ENCODE measurements at regions not wholly inside any gene's neighbourhood (a gene's known extent, or its start where the extent isn't known, plus 50 kb on each side); places are given as distances from the start of the nearest gene placed in this dataset.

DNA sequence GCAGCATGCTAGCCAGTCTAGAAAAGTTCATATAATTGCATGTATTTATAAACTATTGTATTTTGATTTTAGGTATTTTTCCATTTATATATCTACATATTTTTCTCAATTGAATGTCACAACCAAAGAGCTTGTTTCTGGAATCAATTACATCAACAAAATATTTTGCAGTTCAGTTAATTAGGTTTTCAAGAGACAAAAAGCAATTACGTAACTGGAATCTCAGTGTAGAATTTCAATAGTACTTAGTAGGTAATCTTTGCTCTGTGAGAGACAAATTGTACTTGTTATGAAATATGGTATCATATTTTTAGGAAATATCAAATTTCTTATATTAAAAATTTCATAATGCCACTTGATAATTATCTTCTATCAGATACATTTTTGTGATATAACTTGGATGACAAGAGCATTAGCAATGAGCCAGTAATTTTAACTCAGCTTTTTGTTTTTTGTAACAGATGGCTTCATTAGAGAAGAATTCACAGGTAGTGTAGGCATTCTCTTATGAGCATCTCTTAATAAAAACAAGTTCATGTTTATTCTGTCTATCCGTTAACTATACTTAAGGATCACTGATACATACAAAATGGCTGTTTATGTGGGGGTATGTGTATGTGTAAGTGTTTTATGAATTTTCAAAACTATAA is 774.7 kb downstream of the C12orf50 start:
- H3K4me3 ChIP-seq (ENCODE audit: insufficient read depth, low read depth, low read length): no peak overlapping the region
- WGBS, 2 experiments: 86 to 100% methylated on average over 1 of the region's 2 CpGs
- no peaks in the 10 kb centered on the region for H3K9me3 ChIP-seq (ENCODE audit: control insufficient read depth, low read length)
- H3K4me1 ChIP-seq (ENCODE audit: control insufficient read depth, insufficient read depth, low read length): no peaks in the 10 kb centered on the region
- H3K27me3 ChIP-seq (ENCODE audit: control insufficient read depth, insufficient read depth, low read length, poor library complexity, severe bottlenecking): no peaks in the 10 kb centered on the region
- no peak overlapping the region for H3K27ac ChIP-seq (ENCODE audit: insufficient read depth, low read depth, low read length, poor library complexity, severe bottlenecking)
- H3K36me3 ChIP-seq (ENCODE audit: control insufficient read depth, insufficient read depth, low read length): no peaks in the 10 kb centered on the region

DNA sequence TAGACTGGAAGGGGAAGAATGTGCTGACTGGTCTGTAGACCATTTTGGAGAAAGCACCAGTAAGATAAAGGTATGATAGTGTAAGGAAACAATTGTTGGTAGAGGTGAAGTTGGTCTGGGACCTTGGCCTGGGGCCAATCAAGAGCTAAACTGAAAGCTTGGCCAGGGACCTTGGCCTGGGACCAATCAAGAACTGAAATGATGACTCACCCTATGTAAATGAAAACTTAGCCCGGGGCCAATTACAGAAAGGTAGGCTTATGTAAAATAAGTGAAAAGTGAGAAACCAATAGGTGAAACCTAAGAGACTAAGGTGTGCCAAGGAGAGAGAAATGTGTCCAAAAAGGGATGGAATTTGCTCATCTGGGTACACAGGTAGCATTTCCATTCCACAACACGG is 776.0 kb downstream of the C12orf50 start:
- WGBS, 2 experiments: 92 to 97% methylated on average over 2 of the region's 2 CpGs
- Histone ChIP-seq H3K36me3 (ENCODE audit: control insufficient read depth, insufficient read depth, low read length) (no peaks in the 10 kb centered on the region), H3K9me3 (ENCODE audit: control insufficient read depth, low read length) (no peaks in the 10 kb centered on the region), H3K4me3 (ENCODE audit: insufficient read depth, low read depth, low read length) (no peak overlapping the region), H3K27me3 (ENCODE audit: control insufficient read depth, insufficient read depth, low read length, poor library complexity, severe bottlenecking) (no peaks in the 10 kb centered on the region), H3K27ac (ENCODE audit: insufficient read depth, low read depth, low read length, poor library complexity, severe bottlenecking) (no peak overlapping the region), H3K4me1 (ENCODE audit: control insufficient read depth, insufficient read depth, low read length) (no peaks in the 10 kb centered on the region)

DNA sequence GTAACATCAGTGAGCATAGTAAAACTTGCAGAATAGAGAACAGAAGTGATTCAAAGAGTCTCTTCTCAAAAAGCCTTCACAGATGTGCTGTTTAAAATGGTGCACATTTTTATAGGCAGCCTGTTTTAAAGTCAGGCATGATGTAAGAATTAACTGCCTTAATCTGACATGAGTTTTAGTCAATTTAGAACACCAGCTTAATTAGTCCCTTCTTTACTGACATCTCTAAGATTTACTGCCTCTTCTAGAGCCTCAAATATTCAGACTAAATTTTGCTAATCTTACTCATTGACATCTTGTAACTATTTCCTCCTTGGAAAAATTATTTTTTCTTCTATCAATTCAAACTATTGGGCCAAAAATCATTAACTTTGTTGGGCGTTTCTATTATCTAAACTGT is 782.5 kb downstream of the C12orf50 start:
- H3K4me3 ChIP-seq (ENCODE audit: insufficient read depth, low read depth, low read length): no peak overlapping the region
- H3K36me3 ChIP-seq (ENCODE audit: control insufficient read depth, insufficient read depth, low read length): no peaks in the 10 kb centered on the region
- H3K4me1 ChIP-seq (ENCODE audit: control insufficient read depth, insufficient read depth, low read length): no peaks in the 10 kb centered on the region
- no peaks in the 10 kb centered on the region for H3K27me3 ChIP-seq (ENCODE audit: control insufficient read depth, insufficient read depth, low read length, poor library complexity, severe bottlenecking)
- no peak overlapping the region for H3K27ac ChIP-seq (ENCODE audit: insufficient read depth, low read depth, low read length, poor library complexity, severe bottlenecking)
- no peaks in the 10 kb centered on the region for H3K9me3 ChIP-seq (ENCODE audit: control insufficient read depth, low read length)
- WGBS, 2 experiments: 89 to 90% methylated on average over 1 of the region's 1 CpG

DNA sequence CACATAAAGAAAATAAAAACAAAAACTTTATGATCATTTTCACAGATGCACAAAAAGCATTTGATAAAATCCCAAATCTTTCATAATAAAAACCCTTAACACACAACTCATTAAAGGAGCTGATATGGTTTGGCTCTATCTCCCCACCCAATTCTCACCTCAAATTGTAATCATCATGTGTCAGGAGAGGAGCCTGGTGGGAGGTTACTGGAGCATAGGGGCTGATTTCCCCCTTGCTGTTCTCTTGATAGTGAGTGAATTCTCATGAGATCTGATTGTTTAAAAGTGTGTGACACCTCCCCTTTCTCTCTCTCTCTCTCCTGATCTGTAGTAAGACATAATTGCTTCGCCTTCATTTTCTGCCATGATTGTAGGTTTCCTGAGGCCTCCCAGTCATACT is 790.7 kb downstream of the C12orf50 start:
- H3K27me3 ChIP-seq (ENCODE audit: control insufficient read depth, insufficient read depth, low read length, poor library complexity, severe bottlenecking): no peaks in the 10 kb centered on the region
- no peak overlapping the region for H3K27ac ChIP-seq (ENCODE audit: insufficient read depth, low read depth, low read length, poor library complexity, severe bottlenecking)
- WGBS, 2 experiments: 90 to 96% methylated on average over 1 of the region's 1 CpG

DNA sequence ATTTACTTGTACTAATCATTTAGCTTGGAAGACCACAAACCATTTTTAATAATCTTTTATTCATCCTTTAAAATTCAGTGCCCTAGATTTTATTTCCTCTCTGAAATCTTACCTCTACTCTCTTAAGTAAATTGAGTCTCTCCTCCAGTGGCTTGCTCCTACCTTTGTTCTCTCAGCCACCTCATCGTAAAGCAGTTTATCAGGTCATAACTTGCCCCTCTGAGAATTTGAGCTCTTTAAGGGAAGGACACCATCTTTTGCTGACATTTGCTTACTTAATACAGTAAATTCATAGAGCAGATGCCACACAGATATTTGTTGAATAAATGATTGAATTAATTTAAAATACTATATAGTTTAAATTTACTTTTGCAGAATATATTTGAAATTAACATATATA is 794.3 kb downstream of the C12orf50 start:
- no peaks in the 10 kb centered on the region for H3K4me1 ChIP-seq (ENCODE audit: control insufficient read depth, insufficient read depth, low read length)
- H3K4me3 ChIP-seq (ENCODE audit: insufficient read depth, low read depth, low read length): no peak overlapping the region
- H3K36me3 ChIP-seq (ENCODE audit: control insufficient read depth, insufficient read depth, low read length): no peaks in the 10 kb centered on the region
- H3K27ac ChIP-seq (ENCODE audit: insufficient read depth, low read depth, low read length, poor library complexity, severe bottlenecking): no peak overlapping the region
- no peaks in the 10 kb centered on the region for H3K9me3 ChIP-seq (ENCODE audit: control insufficient read depth, low read length)
- no peaks in the 10 kb centered on the region for H3K27me3 ChIP-seq (ENCODE audit: control insufficient read depth, insufficient read depth, low read length, poor library complexity, severe bottlenecking)
- 90 to 100% methylated on average over 1 of the region's 1 CpG for WGBS, 2 experiments

More for the DNA sequence above, 790.7 kb downstream of the C12orf50 start:
- H3K36me3 ChIP-seq (ENCODE audit: control insufficient read depth, insufficient read depth, low read length): no peaks in the 10 kb centered on the region
- H3K9me3 ChIP-seq (ENCODE audit: control insufficient read depth, low read length): no peaks in the 10 kb centered on the region
- no peak overlapping the region for H3K4me3 ChIP-seq (ENCODE audit: insufficient read depth, low read depth, low read length)
- no peaks in the 10 kb centered on the region for H3K4me1 ChIP-seq (ENCODE audit: control insufficient read depth, insufficient read depth, low read length)

DNA sequence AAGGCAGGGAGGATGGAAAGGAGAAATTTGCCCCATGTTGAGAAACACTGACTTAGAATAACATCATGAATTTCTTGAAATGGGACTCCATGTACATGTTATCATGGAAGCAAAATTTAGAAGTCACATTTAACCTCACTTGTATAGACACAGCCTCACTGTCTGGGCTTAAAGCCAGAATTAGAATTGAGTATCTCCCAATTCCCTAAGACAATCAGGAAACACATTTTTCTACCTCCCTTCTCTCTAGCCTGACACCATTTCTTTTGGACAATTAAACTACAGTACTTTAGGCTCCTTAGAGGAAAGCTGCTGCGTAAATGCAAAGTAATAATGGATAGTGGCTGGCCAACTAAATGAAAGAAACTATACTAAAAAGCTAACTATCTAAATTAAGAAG is 795.5 kb downstream of the C12orf50 start:
- Histone ChIP-seq H3K9me3 (ENCODE audit: control insufficient read depth, low read length) (no peaks in the 10 kb centered on the region), H3K36me3 (ENCODE audit: control insufficient read depth, insufficient read depth, low read length) (no peaks in the 10 kb centered on the region), H3K27ac (ENCODE audit: insufficient read depth, low read depth, low read length, poor library complexity, severe bottlenecking) (no peak overlapping the region), H3K4me1 (ENCODE audit: control insufficient read depth, insufficient read depth, low read length) (no peaks in the 10 kb centered on the region), H3K4me3 (ENCODE audit: insufficient read depth, low read depth, low read length) (no peak overlapping the region), H3K27me3 (ENCODE audit: control insufficient read depth, insufficient read depth, low read length, poor library complexity, severe bottlenecking) (no peaks in the 10 kb centered on the region)
- no CpG with 5 or more reads among the region's 1 CpG for WGBS, 2 experiments

DNA sequence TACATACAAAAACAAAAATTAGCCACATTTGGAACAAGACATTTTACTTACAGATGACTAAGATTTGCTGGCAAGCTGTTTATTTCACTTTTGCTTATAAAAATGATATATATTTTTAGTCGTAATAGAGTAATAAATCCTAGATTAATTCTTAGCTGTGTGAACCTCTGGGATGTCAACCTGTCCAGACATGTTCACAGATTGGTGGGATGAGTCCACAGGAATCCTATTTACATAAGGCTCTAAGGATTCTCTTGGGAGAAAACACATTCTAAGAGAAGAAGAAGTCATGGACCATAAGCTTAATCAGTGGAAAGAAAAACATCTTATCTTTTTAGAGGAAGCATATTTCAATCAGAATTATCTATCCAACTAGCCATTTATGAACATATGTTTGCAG is 797.4 kb downstream of the C12orf50 start:
- Histone ChIP-seq H3K27ac (ENCODE audit: insufficient read depth, low read depth, low read length, poor library complexity, severe bottlenecking) (no peak overlapping the region), H3K9me3 (ENCODE audit: control insufficient read depth, low read length) (no peaks in the 10 kb centered on the region), H3K27me3 (ENCODE audit: control insufficient read depth, insufficient read depth, low read length, poor library complexity, severe bottlenecking) (no peaks in the 10 kb centered on the region), H3K36me3 (ENCODE audit: control insufficient read depth, insufficient read depth, low read length) (no peaks in the 10 kb centered on the region), H3K4me1 (ENCODE audit: control insufficient read depth, insufficient read depth, low read length) (no peaks in the 10 kb centered on the region), H3K4me3 (ENCODE audit: insufficient read depth, low read depth, low read length) (no peak overlapping the region)
- 92% methylated on average over 1 of the region's 1 CpG; no CpG with 5 or more reads in 1 of the 2 experiments for WGBS, 2 experiments

DNA sequence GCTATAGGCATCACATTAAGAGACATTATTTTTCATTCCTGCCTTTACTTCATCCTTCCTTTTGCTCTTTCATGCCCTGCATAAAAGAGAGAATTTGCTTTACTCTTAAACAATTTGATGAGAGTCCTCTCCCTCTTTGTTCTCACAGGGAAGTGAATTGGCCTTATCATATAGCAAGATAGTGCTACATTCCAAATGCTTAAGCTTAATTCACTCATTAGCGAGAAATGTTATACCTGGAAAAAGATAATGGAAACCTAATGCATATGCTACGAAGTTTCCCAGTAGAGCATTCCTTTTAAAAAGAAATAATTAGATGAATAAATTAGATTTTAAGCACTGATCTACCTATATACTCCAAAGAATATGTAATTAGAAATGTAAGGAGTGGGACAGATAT is 798.8 kb downstream of the C12orf50 start:
- Histone ChIP-seq H3K9me3 (ENCODE audit: control insufficient read depth, low read length) (no peaks in the 10 kb centered on the region), H3K4me3 (ENCODE audit: insufficient read depth, low read depth, low read length) (no peak overlapping the region), H3K36me3 (ENCODE audit: control insufficient read depth, insufficient read depth, low read length) (no peaks in the 10 kb centered on the region), H3K4me1 (ENCODE audit: control insufficient read depth, insufficient read depth, low read length) (no peaks in the 10 kb centered on the region), H3K27ac (ENCODE audit: insufficient read depth, low read depth, low read length, poor library complexity, severe bottlenecking) (no peak overlapping the region), H3K27me3 (ENCODE audit: control insufficient read depth, insufficient read depth, low read length, poor library complexity, severe bottlenecking) (no peaks in the 10 kb centered on the region)
- 100% methylated on average over 1 of the region's 2 CpGs for WGBS, 2 experiments

DNA sequence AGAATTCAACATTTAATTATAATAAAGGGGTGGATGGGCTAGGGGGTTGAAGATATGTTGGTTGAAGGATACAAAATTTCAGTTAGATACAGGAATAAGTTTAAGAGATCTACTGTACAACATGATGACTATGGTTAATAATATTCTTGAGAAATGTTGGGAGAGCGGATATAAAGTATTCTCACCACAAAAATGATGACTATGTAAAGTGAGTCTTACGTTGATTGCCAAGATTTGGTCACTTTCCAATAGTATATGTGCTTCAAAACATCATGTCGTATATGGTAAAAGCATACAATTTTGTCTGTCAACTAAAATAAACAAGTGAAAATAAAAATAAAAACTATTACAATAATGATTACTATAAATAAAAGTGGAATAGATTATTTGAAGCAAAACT is 802.0 kb downstream of the C12orf50 start:
- H3K27ac ChIP-seq (ENCODE audit: insufficient read depth, low read depth, low read length, poor library complexity, severe bottlenecking): no peak overlapping the region
- H3K27me3 ChIP-seq (ENCODE audit: control insufficient read depth, insufficient read depth, low read length, poor library complexity, severe bottlenecking): no peaks in the 10 kb centered on the region
- no peaks in the 10 kb centered on the region for H3K4me1 ChIP-seq (ENCODE audit: control insufficient read depth, insufficient read depth, low read length)
- H3K9me3 ChIP-seq (ENCODE audit: control insufficient read depth, low read length): no peaks in the 10 kb centered on the region
- no peak overlapping the region for H3K4me3 ChIP-seq (ENCODE audit: insufficient read depth, low read depth, low read length)
- H3K36me3 ChIP-seq (ENCODE audit: control insufficient read depth, insufficient read depth, low read length): no peaks in the 10 kb centered on the region
- WGBS, 2 experiments: 100% methylated on average over 2 of the region's 3 CpGs

DNA sequence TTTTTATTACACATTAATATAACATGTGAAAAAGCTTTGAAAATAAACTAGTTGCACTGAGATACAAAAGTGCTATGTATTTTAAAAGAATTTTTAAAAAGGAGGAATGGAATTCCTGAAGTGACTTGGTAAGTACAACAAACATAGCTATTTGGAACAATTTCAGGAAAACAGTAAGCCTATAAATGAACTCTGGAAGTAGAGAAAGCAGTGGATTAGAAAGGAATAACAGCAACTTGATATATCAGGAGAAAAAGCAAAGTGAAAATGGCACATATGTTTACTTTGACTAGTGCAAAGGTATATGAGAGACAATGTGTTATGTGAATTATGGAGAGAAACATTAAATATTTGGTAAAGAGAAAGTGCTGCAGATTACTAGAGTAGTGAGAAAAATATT is 811.7 kb downstream of the C12orf50 start:
- H3K9me3 ChIP-seq (ENCODE audit: control insufficient read depth, low read length): no peaks in the 10 kb centered on the region
- H3K36me3 ChIP-seq (ENCODE audit: control insufficient read depth, insufficient read depth, low read length): no peaks in the 10 kb centered on the region
- H3K27me3 ChIP-seq (ENCODE audit: control insufficient read depth, insufficient read depth, low read length, poor library complexity, severe bottlenecking): no peaks in the 10 kb centered on the region
- H3K4me3 ChIP-seq (ENCODE audit: insufficient read depth, low read depth, low read length): no peak overlapping the region
- no peaks in the 10 kb centered on the region for H3K4me1 ChIP-seq (ENCODE audit: control insufficient read depth, insufficient read depth, low read length)
- no peak overlapping the region for H3K27ac ChIP-seq (ENCODE audit: insufficient read depth, low read depth, low read length, poor library complexity, severe bottlenecking)

DNA sequence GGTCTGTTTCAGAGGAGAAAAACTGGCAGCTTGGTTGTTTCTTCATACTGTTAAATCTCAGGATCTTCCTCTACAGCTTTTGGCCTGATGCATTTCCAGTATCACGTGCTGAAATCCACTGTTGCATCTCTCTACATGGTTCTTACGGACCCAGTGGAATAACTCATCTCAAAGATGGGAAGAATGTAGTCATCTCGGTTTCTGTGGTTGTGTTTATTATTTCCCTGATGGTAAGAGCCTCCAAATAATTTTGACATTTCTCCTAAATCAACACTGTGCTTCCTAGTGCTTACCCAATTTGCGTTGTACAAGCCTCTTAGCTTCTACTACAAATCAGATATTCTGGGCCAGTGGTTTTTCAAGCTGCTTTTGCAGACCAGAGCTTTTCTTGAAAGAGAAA is 812.8 kb downstream of the C12orf50 start:
- H3K27me3 ChIP-seq (ENCODE audit: control insufficient read depth, insufficient read depth, low read length, poor library complexity, severe bottlenecking): no peaks in the 10 kb centered on the region
- 94 to 96% methylated on average over 3 to 4 of the region's 4 CpGs for WGBS, 2 experiments
- H3K4me3 ChIP-seq (ENCODE audit: insufficient read depth, low read depth, low read length): no peak overlapping the region
- no peaks in the 10 kb centered on the region for H3K9me3 ChIP-seq (ENCODE audit: control insufficient read depth, low read length)
- H3K36me3 ChIP-seq (ENCODE audit: control insufficient read depth, insufficient read depth, low read length): no peaks in the 10 kb centered on the region
- H3K27ac ChIP-seq (ENCODE audit: insufficient read depth, low read depth, low read length, poor library complexity, severe bottlenecking): no peak overlapping the region
- no peaks in the 10 kb centered on the region for H3K4me1 ChIP-seq (ENCODE audit: control insufficient read depth, insufficient read depth, low read length)

Measured in ectodermal cell (in vitro differentiated cells).